Nucleus accumbens (tissue), 56 donors: ENCODE measurements at regions not wholly inside any gene's neighbourhood (a gene's known extent, or its start where the extent isn't known, plus 50 kb on each side); places are given as distances from the start of the nearest gene placed in this dataset.
A peak's percentile ranks its signal among the peaks of the same experiment; 100 is the strongest.

Source experiments
- DNase-seq, 56 donors: peaks; one replicate each; lab custom pipeline; 2025; lab: John Stamatoyannopoulos, UW

DNA sequence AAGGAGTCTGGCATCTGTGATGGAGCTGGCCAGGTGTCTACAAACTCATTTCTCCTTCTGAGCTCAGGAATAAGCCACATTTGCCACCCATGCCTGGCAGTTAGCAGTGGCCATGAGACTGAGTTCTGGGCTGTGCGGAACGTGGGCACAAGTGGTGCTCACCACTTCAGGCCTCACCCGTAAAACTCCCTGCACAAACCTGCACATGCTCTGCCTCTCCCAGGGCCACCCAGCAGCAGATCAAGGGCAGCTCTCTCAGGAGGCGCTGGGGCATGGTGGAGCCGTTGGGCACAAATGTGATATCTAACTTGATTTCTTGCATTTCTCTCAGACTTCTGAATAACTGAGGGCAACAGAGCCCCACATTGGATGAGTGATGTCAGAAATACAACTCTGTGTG is 269.5 kb downstream of the HIVEP2 start:
- DNase-seq, result no peak

DNA sequence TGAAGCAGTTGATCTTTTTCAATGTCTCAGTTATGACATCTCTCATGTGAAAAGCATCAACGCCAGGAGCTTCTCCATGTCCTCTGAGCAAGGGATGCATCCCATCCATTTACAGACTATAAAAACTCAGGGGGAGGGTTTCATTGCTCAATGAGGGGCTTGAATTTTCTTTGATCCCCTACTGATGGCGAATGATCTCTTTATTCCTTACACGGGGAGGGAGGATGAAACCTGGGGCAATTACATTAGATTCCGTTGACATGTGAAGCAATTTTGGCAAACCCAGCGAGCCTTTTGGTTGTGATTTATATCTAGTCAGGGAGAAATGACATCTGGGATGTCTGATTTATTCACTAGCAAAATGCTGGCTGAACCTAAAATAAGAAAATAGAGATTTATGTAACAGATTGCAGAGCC is 268.9 kb downstream of the HIVEP2 start:
- DNase-seq, result peak in 1 of 56 donors; percentile 28

DNA sequence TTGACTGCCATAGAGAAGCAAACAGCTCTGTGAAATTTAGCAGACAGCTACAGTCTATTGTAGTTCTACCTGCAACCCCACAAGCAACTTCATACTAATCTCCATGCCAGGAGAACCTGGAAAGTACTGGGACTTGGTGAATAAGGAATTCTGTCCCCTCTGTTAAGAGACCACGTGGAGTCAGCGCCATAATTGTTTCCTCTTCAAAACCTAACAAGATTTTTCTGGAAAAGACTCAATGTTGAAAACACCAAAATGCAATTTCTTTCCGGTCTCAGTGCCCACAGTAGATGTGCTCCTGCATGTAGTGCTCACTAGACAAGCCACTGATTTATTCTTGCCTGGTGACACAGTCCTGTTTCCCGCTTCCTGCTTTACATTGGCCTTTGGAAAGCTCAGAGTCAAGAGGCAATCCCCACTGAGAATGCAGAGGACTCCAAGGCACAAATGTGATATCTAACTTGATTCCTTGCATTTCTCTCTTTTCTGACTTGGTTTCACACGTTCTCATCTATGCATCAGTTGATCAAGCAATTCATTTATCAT is 268.3 kb downstream of the HIVEP2 start:
- DNase-seq, result no peak

DNA sequence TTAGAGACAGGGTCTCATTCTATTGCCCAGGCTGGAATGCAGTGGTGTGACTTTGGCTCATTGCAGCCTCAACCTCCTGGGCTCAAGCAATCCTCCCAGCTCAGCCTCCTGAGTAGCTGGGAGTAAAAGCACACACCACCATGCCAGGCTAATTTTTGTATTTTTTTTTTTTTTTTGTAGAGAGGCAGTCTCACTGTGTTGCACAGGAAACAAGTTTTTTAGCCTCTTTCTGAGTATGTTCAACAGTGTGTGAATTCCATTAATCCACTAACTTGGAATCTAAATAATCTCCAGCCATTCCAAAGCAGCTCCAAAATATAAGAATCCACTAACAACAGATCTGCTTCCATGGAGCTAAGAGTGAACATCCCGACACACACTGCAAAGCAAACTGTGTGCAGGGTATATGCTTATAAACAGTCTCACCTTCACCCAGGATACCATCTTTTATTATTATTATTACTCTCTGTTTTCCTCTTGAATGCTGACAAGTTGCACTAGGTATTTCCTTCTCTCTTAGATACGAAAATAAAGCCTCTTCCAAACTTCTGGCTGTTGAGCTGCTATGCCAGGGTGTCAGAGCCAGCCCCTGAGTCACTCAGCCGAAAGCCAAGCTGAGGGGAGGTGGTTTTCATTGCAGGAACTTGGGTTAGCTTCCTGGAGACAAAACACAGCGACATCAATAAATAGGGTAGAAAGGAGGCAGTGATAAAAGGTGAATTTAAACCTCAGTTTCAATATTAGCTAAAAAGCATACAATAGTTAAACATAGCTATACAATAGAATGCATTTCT is 264.9 kb downstream of the HIVEP2 start:
- no peak for DNase-seq

DNA sequence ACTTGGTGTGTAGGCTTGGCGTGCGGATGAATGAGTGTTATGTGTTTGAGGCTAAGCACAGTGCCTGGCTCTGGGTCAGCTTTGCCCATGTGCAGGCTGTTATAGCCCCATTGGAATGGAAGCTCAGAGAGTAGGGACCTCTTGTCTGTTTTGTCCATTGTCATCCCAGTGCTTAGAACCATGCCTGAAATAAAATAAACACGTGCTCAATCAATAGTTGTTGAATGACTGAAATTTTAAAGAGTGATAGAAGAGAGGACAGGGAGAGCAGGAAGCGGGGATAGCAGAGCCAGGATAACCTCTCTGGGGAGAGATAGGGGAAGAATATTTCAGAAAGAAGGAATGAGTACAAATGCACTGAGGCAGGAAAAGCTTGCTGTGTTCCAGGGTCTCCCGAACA is 263.9 kb downstream of the HIVEP2 start:
- no peak for DNase-seq

DNA sequence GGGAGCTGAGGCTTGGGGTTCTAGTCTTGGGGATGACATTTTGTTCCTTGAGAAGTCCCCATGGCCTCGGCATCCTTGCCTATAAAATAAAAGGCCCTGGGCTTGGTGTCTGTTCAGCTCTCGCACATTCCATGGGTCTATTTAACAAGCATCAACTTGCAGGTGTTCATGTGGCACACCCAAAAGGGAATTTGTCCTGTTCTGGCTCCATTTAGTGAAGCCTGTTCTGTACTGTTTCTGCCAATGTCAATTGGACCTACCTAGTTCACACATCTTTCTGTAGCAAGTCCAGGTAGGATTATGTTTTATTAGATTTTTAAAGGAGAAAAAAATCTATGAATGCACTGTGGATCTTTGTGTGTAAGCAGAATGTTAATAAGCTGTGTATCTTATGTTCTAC is 262.0 kb downstream of the HIVEP2 start:
- no peak for DNase-seq

DNA sequence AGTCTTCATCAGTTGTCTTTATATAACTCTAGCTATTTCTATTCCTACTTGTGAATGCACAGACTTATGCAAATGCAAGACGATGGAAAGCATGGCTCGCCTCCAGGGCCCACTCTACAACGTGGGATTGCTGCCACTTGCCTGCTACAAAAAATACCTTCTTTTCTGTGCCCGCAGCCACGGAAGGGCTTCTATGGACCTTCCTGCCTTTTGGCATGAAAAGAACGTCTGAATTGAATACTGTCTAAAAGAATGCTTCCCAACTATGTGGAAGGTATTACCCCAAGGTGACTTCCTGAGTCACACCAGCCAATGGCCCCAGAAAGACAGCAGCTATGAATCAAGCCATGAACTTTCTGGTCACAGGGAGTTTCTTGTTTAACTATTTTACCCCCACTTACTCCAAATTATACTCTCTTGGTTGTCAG is 261.2 kb downstream of the HIVEP2 start:
- no peak for DNase-seq

DNA sequence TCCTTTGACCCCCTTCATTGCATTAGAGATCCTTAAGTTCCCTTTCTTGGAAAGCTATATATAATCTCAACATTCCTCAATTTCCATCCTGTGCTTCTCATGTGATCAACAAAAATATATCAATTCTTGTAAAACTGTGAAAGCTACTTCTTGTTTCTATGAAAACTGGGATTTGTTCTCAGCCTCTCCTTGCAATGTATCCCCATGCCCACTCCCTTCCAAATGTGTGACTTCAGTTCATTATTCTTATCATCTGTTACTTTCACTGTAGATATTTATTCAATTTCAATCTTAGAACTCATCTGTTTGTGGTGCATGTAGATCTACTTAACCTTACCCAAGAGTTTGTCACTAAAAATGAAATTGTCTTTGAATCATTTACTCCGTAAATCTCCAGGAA is 260.6 kb downstream of the HIVEP2 start:
- DNase-seq, result no peak

DNA sequence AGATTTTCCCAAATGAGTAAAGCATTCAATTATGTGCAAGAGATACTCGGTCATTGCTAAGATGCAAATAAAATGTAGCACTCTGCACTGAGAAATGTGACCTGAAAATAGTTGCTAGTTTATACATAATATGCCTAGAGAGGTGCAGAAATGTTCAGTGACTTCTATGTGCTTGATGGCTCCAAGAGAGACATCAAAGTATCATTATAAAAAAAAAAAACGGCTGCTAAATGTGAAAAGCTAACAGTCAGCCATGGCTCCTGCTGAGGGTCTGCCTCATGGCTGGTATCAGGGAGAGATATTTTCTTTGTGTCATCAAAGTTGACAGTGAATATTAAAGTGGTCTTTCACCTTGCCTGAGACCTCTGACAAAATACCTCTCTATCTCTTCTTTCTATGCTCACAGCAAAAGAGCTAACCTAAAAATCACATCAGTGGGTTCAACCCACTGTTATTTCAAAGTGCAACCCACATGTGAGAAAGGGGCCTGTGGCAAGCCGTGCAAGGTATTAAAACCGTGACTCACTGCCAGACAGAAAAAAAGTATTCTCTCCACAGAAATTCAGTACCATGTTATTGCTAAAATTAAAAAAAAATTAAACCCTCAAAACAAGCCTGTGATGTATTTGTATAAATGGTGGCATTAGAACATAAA is 259.0 kb downstream of the HIVEP2 start:
- peak in 2 of 56 donors; percentile 3 to 8 for DNase-seq

DNA sequence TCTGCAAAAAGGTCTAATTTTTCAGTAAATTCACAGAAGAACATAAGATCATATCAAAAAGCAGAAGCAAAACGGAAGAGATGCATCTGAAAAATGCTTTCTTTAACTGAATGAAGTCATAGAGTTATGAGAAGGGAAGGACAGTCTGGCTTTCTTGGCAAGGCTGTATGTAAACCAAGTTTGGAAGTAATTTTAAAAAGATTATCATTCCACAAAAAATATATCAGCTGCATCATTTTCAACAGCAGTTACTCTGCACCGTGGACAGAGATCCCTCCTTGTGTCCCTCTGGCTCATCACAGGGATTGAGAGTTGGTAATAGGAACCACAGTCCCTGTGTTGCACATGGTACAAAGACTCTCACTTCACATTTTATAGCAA is 258.5 kb downstream of the HIVEP2 start:
- no peak for DNase-seq

DNA sequence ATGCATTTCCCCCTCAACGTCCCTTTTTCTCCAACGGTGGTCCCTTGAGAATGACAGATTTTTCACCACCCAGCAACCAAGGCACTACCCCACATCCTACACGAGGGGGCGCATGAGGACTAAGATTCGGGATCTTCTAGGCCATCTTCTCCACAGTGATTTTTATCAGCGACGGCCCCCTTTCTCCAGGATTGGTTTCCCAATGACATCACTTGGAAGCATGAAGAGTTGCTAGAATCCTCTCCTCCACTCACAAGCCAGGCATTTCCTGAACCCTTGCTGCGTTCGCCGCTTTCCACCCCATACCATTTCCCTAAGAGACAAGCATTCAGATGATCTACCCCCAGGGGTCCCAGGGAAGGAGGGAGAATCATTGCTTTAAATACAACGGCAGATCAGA is 252.0 kb downstream of the HIVEP2 start:
- DNase-seq, result peak in 43 of 56 donors; percentile 8 to 85 (median 42)

DNA sequence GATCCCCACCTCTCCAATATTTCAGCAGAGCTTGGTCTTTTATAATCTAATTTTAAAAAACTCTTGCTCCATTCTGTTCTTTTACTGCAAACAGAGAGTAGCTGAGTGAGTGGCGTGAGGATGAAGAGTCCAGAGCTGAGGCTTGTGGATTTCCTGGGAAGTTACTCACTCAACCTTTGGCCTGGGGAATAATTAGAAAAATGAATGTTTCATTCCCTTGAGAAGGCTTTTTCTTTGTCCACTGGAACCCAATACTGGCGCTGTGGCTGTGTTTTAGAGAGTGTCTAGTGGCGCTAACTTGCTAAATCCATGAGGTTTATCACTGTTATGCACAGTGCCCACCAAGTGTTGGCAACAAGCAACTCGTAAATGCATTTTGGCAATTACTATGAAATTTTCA is 251.5 kb downstream of the HIVEP2 start:
- DNase-seq, result no peak

DNA sequence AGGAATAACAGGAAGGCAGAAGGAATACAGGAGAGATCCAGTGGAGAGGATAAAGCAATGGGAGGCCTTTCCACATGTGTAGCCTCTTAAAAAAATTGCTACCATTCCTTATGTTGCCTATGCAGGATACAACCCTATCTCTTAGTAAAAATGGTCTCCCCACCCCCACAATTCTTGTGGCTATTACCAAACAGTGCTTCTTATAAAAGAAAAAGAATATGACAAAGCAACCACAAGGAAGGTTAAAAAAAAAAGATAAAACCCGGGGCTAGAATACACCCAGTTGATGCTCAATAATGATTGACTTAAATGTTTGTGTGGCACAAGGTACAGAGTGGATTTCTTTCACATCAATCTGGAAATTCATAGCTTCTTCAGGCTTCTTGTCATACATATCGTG is 250.9 kb downstream of the HIVEP2 start:
- DNase-seq, result no peak

DNA sequence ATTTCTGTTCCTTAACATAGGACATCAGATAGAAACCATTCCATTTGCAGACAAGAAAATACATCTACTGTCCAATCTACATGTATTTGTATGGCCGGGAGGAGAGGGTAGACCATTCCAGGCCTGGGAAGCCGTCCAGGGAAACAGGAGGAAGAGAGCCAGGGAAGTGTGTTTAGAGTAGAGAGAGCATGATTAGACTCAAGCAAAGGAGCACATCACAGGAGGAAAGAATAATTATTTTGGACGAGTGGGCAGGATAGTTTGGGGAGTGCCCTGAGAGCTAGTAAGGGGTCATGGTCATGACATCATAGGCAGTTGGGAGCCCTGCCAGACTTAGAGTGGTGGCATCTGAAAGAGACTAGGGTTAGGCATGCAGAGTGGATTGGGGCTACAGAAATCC is 250.0 kb downstream of the HIVEP2 start:
- peak in 5 of 56 donors; percentile 9 to 37 (median 16) for DNase-seq

DNA sequence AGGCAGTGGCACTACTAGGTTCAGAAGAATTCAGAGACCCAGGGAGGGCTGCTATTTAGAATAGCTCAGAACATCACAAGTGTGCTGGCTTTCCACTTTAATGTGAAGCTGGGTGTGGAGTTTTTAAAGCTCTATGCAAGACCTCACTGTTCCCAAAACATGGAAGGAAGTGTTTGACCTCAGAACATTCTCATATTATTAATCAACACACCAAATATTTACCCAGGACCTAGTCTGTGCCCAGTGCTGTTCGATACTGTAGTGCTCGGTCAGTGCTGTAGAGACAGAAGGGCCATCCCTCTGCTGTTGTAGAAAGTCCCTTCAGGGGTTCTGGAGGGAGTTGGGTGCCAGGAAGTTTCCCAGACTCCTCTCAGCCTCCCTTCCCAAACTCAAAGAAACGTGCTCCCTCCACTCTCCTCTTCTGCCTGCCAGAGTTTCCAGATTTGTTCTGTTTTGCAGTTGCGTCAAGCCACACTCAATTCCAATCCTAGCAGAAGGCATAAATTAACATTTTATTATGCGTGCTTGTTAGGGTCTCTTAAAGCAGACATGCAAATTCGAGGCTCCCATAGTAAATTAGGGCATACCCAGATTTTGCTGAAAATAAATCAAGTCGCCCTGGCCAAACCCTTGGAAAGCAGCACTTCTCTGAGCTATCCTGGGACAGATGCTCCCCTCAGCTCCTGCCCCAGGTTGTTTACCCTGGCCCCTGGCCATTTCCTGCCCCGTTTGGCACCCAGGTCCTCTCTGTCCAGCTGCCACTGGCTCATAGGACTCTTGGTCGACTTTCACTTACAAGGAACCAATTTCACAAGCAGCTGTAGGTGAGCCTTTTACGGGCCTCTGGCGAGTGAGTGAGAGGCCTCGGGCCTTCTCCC is 248.6 kb downstream of the HIVEP2 start:
- no peak for DNase-seq

DNA sequence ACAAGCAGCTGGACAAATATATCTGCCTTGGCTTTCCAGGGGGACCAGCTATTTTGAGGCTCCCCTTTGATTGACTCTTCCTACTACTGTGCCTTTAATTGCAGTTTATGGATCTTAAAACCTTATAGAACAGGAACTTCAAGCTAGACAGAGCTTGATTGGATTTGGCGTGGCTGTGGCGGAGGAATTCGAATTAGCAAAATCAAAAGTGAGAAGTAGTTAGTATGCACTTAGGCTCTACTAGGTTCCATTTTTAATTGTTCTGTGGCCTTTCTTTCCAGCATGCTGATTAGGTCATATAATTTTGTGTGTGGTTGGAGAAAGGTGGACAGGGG is 248.0 kb downstream of the HIVEP2 start:
- no peak for DNase-seq

DNA sequence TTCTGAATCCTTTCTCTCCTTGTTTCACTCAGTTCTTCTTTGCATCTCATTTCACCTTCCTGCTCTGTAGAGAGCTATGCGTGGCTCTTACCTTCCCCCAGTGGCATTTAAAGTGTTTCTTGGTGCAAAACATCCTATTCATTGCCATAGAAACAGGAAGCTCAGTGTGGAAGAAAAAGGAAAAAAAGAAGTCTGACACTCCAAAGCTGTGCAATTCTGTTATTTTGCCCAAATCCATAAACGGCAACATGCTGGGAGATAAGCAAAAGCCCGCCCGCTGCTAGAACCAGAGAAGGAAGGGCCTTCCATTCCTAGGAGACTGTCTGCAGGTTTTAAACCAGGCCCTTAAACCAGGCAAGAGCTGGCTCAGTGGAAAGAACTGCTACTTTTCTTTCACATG is 247.1 kb downstream of the HIVEP2 start:
- DNase-seq, result peak in 4 of 56 donors; percentile 18 to 47 (median 34)

DNA sequence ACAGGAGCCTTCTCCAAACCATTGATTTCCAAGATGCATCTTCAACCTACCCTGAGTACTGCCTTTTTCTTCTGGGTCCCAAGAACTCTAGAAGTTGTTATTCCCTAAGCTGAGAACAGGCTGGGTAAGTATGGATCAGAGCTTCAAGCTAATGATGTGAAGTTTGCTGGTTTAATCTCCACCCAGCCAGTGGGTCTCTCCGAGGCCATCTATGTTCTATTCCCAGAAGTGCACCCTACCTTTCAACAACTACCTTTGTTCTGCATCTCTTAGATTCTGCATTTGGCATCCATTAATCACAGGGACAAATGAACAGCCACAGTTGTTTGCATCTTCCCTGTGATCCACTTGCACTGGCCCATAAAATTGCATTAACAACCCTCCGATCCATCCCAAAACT is 246.2 kb downstream of the HIVEP2 start:
- no peak for DNase-seq

DNA sequence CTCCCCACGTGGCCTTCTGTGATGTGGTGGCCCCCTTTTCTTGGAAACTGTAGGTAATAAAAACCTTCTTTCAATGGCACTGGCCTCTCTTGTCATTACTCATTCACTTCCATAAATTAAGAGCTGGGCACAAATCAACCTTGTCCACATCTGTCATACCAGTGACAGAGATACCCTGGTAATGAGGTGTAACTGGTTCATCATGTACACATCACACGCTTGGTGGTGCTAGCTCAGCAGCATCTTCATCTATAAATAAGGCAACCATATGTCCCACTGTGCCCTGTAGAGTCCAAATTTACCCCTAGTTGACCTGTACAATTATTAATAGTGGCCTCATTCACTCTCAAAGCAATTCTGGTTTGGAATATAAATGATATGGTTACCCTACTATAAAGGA is 245.6 kb downstream of the HIVEP2 start:
- DNase-seq, result no peak

DNA sequence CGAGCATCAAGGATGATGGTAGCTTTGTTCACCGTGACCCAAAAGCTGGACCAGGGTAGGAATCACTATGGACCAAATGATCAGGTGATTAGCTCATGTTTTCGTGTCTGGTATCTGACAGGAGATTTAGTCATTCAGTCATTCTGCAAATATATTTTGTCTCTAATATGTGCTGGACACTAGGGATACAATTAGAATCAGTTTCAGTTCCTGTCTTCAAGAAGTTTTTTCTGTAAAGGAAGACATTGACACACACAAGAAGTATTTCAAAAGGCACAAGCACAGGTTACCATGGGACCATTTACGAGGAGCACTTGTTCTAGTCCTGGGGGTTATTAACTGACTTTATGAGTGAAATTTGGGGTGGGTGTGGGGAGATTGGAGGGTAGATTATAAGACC is 244.9 kb downstream of the HIVEP2 start:
- DNase-seq, result no peak

DNA sequence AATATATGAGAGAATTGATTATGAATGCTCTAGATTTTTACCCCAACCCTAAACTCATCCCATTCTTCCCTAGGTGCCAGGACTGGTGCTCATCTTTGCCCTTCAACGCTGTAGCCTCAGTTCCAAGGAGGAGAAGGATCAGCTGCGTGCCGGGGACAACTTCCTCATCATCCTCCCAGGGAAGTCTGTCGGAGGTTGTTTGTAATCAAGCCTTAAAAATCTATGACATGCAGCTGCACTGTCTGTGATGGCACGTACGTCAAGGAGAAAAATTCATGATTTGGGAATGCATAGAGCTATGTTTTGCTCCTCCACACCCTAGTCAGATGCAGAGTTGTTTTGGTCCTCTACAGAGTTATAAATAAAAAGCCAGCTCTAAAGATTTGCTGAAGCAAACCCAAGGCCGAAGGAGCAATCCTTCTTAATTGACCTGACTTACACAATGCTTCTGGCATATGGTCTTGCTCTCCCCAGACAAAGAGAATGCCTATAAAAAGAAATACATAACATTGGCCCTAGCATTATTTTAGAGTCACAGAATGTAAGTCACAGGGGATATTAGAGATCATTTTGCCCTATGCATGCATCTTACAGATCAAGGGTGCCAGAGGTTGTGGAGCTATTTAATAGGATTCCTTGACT is 244.2 kb downstream of the HIVEP2 start:
- no peak for DNase-seq
